ENCODE measurements at regions not wholly inside any gene's neighbourhood (a gene's known extent, or its start where the extent isn't known, plus 50 kb on each side); places are given as distances from the start of the nearest gene placed in this dataset.

- Histone ChIP-seq H3K9me3 (ENCODE audit: low read depth, low read length) (no peaks in the 10 kb centered on the region), H3K4me3 (ENCODE audit: low read length) (no peak overlapping the region), H3K4me1 (ENCODE audit: insufficient read depth, low read length) (no peaks in the 10 kb centered on the region), H3K27me3 (ENCODE audit: insufficient read depth, low read length) (no peaks in the 10 kb centered on the region)
These were observed 410.6 kb downstream of the GLRX3 start for GRCh38 chr10:130546841-130547240.

GRCh38 chr10:130547368-130547767 lies 411.2 kb downstream of the GLRX3 start:
- Histone ChIP-seq H3K9me3 (ENCODE audit: low read depth, low read length) (no peaks in the 10 kb centered on the region), H3K4me1 (ENCODE audit: insufficient read depth, low read length) (no peaks in the 10 kb centered on the region), H3K27me3 (ENCODE audit: insufficient read depth, low read length) (no peaks in the 10 kb centered on the region), H3K4me3 (ENCODE audit: low read length) (no peak overlapping the region)

- Histone ChIP-seq H3K27me3 (ENCODE audit: insufficient read depth, low read length) (no peaks in the 10 kb centered on the region), H3K4me1 (ENCODE audit: insufficient read depth, low read length) (no peaks in the 10 kb centered on the region), H3K4me3 (ENCODE audit: low read length) (no peak overlapping the region), H3K9me3 (ENCODE audit: low read depth, low read length) (no peaks in the 10 kb centered on the region)
These were observed 414.9 kb downstream of the GLRX3 start for GRCh38 chr10:130550952-130551674.

GRCh38 chr10:130551676-130552075 lies 415.5 kb downstream of the GLRX3 start:
- no peaks in the 10 kb centered on the region for H3K9me3 ChIP-seq (ENCODE audit: low read depth, low read length)
- H3K4me1 ChIP-seq (ENCODE audit: insufficient read depth, low read length), result no peaks in the 10 kb centered on the region
- no peak overlapping the region for H3K4me3 ChIP-seq (ENCODE audit: low read length)
- no peaks in the 10 kb centered on the region for H3K27me3 ChIP-seq (ENCODE audit: insufficient read depth, low read length)

GRCh38 chr10:130553826-130554225 lies 417.6 kb downstream of the GLRX3 start:
- H3K9me3 ChIP-seq (ENCODE audit: low read depth, low read length), result no peaks in the 10 kb centered on the region
- no peaks in the 10 kb centered on the region for H3K27me3 ChIP-seq (ENCODE audit: insufficient read depth, low read length)
- H3K4me3 ChIP-seq (ENCODE audit: low read length), result no peak overlapping the region
- H3K4me1 ChIP-seq (ENCODE audit: insufficient read depth, low read length), result no peaks in the 10 kb centered on the region

- Histone ChIP-seq H3K27me3 (ENCODE audit: insufficient read depth, low read length) (no peaks in the 10 kb centered on the region), H3K9me3 (ENCODE audit: low read depth, low read length) (no peaks in the 10 kb centered on the region), H3K4me1 (ENCODE audit: insufficient read depth, low read length) (no peaks in the 10 kb centered on the region), H3K4me3 (ENCODE audit: low read length) (no peak overlapping the region)
These were observed 418.7 kb downstream of the GLRX3 start for GRCh38 chr10:130554701-130555410.

GRCh38 chr10:130555411-130555750 lies 419.2 kb downstream of the GLRX3 start:
- no peak overlapping the region for H3K4me3 ChIP-seq (ENCODE audit: low read length)
- no peaks in the 10 kb centered on the region for H3K9me3 ChIP-seq (ENCODE audit: low read depth, low read length)
- no peaks in the 10 kb centered on the region for H3K4me1 ChIP-seq (ENCODE audit: insufficient read depth, low read length)
- H3K27me3 ChIP-seq (ENCODE audit: insufficient read depth, low read length), result no peaks in the 10 kb centered on the region

- Histone ChIP-seq H3K4me3 (ENCODE audit: low read length) (no peak overlapping the region), H3K27me3 (ENCODE audit: insufficient read depth, low read length) (no peaks in the 10 kb centered on the region), H3K4me1 (ENCODE audit: insufficient read depth, low read length) (no peaks in the 10 kb centered on the region)
These were observed 421.1 kb downstream of the GLRX3 start for GRCh38 chr10:130557181-130557845.

GRCh38 chr10:130558746-130559546 lies 422.8 kb downstream of the GLRX3 start:
- Histone ChIP-seq H3K27me3 (ENCODE audit: insufficient read depth, low read length) (no peaks in the 10 kb centered on the region), H3K4me1 (ENCODE audit: insufficient read depth, low read length) (no peaks in the 10 kb centered on the region), H3K4me3 (ENCODE audit: low read length) (no peak overlapping the region), H3K9me3 (ENCODE audit: low read depth, low read length) (no peaks in the 10 kb centered on the region)

More at GRCh38 chr10:130557181-130557845, 421.1 kb downstream of the GLRX3 start:
- no peaks in the 10 kb centered on the region for H3K9me3 ChIP-seq (ENCODE audit: low read depth, low read length)

- no peak overlapping the region for H3K4me3 ChIP-seq (ENCODE audit: low read length)
- H3K27me3 ChIP-seq (ENCODE audit: insufficient read depth, low read length), result no peaks in the 10 kb centered on the region
- no peaks in the 10 kb centered on the region for H3K9me3 ChIP-seq (ENCODE audit: low read depth, low read length)
- H3K4me1 ChIP-seq (ENCODE audit: insufficient read depth, low read length), result no peaks in the 10 kb centered on the region
These were observed 423.3 kb downstream of the GLRX3 start for GRCh38 chr10:130559547-130559880.

GRCh38 chr10:130560116-130560515 lies 423.9 kb downstream of the GLRX3 start:
- H3K27me3 ChIP-seq (ENCODE audit: insufficient read depth, low read length), result no peaks in the 10 kb centered on the region
- H3K4me1 ChIP-seq (ENCODE audit: insufficient read depth, low read length), result no peaks in the 10 kb centered on the region
- no peak overlapping the region for H3K4me3 ChIP-seq (ENCODE audit: low read length)
- H3K9me3 ChIP-seq (ENCODE audit: low read depth, low read length), result no peaks in the 10 kb centered on the region

- H3K9me3 ChIP-seq (ENCODE audit: low read depth, low read length), result no peaks in the 10 kb centered on the region
- H3K4me3 ChIP-seq (ENCODE audit: low read length), result no peak overlapping the region
- no peaks in the 10 kb centered on the region for H3K4me1 ChIP-seq (ENCODE audit: insufficient read depth, low read length)
- no peaks in the 10 kb centered on the region for H3K27me3 ChIP-seq (ENCODE audit: insufficient read depth, low read length)
These were observed 424.4 kb downstream of the GLRX3 start for GRCh38 chr10:130560573-130560972.

GRCh38 chr10:130561681-130562080 lies 425.5 kb downstream of the GLRX3 start:
- no peaks in the 10 kb centered on the region for H3K4me1 ChIP-seq (ENCODE audit: insufficient read depth, low read length)
- no peak overlapping the region for H3K4me3 ChIP-seq (ENCODE audit: low read length)
- no peaks in the 10 kb centered on the region for H3K9me3 ChIP-seq (ENCODE audit: low read depth, low read length)
- H3K27me3 ChIP-seq (ENCODE audit: insufficient read depth, low read length), result no peaks in the 10 kb centered on the region

GRCh38 chr10:130567011-130567410 lies 430.8 kb downstream of the GLRX3 start:
- no peaks in the 10 kb centered on the region for H3K9me3 ChIP-seq (ENCODE audit: low read depth, low read length)
- no peaks in the 10 kb centered on the region for H3K27me3 ChIP-seq (ENCODE audit: insufficient read depth, low read length)
- no peaks in the 10 kb centered on the region for H3K4me1 ChIP-seq (ENCODE audit: insufficient read depth, low read length)
- no peak overlapping the region for H3K4me3 ChIP-seq (ENCODE audit: low read length)

- Histone ChIP-seq H3K27me3 (ENCODE audit: insufficient read depth, low read length) (no peaks in the 10 kb centered on the region), H3K9me3 (ENCODE audit: low read depth, low read length) (no peaks in the 10 kb centered on the region), H3K4me3 (ENCODE audit: low read length) (no peak overlapping the region), H3K4me1 (ENCODE audit: insufficient read depth, low read length) (no peaks in the 10 kb centered on the region)
These were observed 431.2 kb downstream of the GLRX3 start for GRCh38 chr10:130567436-130567835.

All from mononuclear cell (primary cell).